Erythroblast (primary cell): ENCODE measurements at regions not wholly inside any gene's neighbourhood (a gene's known extent, or its start where the extent isn't known, plus 50 kb on each side); places are given as distances from the start of the nearest gene placed in this dataset.
"Not testable (repeated sequence)": the region's sequence is repeated elsewhere in the genome, so short reads cannot be mapped to it uniquely, and the experiment has no call there.

Experiments
- GATA1 ChIP-seq: IDR thresholded peaks from 2 replicates; pipeline ENCODE4 v1.6.1; 2011; ENCODE audit warnings: low read depth, mild to moderate bottlenecking, control low read depth, low read length, moderate library complexity
- POLR2A ChIP-seq: IDR thresholded peaks from 2 replicates; pipeline ENCODE4 v1.6.1; 2011; ENCODE audit warnings: mild to moderate bottlenecking, low read length

DNA sequence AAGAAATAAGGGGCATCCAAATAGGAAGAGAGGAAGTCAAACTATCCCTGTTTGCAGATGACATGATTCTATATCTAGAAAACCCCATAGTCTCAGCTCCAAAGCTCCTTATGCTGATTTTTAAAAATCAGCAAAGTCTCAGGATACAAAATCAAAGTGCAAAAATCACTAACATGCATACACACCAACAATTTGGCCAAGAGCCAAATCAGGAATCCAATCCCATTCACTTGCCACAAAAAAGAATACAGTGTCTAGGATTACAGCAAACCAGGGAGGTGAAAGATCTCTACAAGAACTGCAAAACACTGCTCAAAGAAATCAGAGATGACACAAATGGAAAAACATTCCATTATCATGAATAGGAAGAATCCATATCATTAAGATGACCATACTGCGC lies 155.8 kb upstream of the ARHGAP42 start:
- TF ChIP-seq POLR2A, GATA1: not testable (repeated sequence)
